H1 (cell line): ENCODE measurements at regions not wholly inside any gene's neighbourhood (a gene's known extent, or its start where the extent isn't known, plus 50 kb on each side); places are given as distances from the start of the nearest gene placed in this dataset.

ENCODE experiments used
- HDAC2 ChIP-seq, 2 experiments: fragments of 300-600 bp in 1 of 2; sonication (generic) in 1 of 2; IDR thresholded peaks; 2 replicates each; pipeline ENCODE4 v1.6.1; 2011 to 2012; ENCODE audit warnings: low read depth in 2 of 2, low read length in 2 of 2, mild to moderate bottlenecking in 2 of 2, moderate library complexity in 2 of 2, borderline replicate concordance in 1 of 2, inconsistent platforms in 1 of 2

DNA sequence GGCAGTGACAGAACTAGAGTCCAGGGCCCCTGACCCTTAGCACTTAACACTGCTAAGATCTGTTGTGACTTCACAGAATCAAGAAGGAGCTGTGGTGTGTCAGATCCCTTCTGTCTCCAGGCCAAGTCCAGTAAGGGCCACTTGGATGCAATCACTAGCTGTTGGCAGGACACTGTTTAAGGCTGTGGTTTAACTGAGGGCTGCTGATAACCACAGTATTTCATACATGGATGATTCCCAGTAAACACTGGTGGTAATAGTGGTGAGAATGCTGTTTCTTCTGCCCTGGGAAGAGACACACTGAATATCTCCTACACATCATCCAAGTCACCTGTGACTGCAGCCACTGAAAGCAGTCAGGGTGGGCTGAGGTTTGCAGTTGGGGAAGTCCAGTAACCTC is 77.7 kb upstream of the FBXO11 start (continued):
- no peak for TF ChIP-seq HDAC2 (IDR thresholded peaks at IDR 0.05; ENCODE audit: borderline replicate concordance in 1 of 2, low read depth in 2 of 2, low read length in 2 of 2)
- TF ChIP-seq, all 59 proteins: peak for 0
